LNCAP (cell line): ENCODE measurements at regions not wholly inside any gene's neighbourhood (a gene's known extent, or its start where the extent isn't known, plus 50 kb on each side); places are given as distances from the start of the nearest gene placed in this dataset.

Experiments
- CTCF ChIP-seq: fragments of 450-650 bp; IDR thresholded peaks from 2 replicates; pipeline ENCODE4 v1.5.1; 2017; ENCODE audit warnings: mild to moderate bottlenecking

DNA sequence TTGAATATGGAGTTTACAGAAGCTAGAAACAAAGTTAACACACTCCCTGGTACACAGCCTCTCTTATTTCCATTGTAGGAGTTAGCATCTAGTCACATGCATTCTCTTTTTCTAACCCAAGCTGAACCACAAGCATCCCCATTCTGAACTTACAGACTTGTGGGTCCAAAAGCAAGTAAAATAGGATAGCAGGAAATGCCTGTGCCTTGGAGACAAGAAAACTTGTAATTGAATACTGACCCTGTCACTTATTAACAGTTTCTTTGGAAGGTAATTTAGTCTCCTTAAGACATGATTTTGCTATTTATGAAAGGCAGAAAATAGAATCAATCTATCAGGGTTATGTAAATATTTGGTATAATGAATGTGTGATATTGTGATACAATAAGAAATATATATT is 353.6 kb downstream of the TLE4 start:
- no peak for TF ChIP-seq CTCF

- TF ChIP-seq CTCF = no peak
Measured at GRCh38 chr9:79924836-79925235, 353.1 kb downstream of the TLE4 start.

GRCh38 chr9:79917421-79917820 is 345.7 kb downstream of the TLE4 start:
- TF ChIP-seq CTCF = no peak

DNA sequence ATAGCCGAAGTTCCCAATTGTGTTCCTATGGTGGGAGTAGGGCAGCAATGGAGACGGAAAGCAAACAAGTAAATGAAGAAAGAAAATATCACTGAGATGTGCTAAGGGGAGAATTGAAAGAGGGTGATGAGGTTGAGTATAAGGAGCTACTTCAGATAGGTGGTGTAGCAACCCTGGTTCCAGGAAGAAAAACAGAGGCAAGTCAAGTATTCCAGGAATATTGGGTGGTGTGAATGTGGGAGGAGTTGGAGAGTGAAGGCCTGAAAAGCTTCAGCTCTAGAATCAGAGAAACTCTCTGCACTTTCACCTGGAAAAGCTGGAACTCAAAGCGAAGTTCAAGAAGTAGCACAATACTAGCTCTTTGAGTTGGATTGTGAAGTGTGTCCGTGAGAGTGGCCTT is 342.1 kb downstream of the TLE4 start:
- no peak for TF ChIP-seq CTCF

GRCh38 chr9:79912318-79913070 is 340.7 kb downstream of the TLE4 start:
- no peak for TF ChIP-seq CTCF

DNA sequence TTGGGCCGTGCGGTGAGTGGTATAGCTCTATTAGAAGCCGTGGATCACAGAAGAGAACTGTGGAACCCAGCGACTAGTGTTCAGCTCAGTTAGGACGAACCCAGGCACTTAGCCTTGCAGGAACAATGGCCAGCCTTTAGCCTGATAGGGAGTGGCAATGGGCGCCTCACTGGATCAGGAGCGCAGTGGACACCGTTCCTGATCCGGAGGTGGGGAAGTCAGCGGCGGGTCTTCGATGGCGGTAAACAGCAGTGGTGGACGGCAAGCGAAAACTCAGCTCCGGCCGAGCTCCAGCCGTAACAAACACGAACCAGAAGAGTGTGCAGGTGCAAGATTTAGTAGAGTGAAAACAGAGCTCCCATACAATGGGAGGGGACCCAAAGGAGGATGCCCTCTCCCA is 340.0 kb downstream of the TLE4 start:
- no peak for TF ChIP-seq CTCF

- TF ChIP-seq CTCF = no peak
Measured at GRCh38 chr9:79902825-79903600, 331.2 kb downstream of the TLE4 start.
